ENCODE measurements at regions not wholly inside any gene's neighbourhood (a gene's known extent, or its start where the extent isn't known, plus 50 kb on each side); places are given as distances from the start of the nearest gene placed in this dataset.

- DNase-seq = no peak
Measured at GRCh38 chr2:156647377-156648010, 211.3 kb downstream of the GPD2 start.

GRCh38 chr2:156648522-156648921, 212.3 kb downstream of the GPD2 start:
- DNase-seq = no peak

DNA sequence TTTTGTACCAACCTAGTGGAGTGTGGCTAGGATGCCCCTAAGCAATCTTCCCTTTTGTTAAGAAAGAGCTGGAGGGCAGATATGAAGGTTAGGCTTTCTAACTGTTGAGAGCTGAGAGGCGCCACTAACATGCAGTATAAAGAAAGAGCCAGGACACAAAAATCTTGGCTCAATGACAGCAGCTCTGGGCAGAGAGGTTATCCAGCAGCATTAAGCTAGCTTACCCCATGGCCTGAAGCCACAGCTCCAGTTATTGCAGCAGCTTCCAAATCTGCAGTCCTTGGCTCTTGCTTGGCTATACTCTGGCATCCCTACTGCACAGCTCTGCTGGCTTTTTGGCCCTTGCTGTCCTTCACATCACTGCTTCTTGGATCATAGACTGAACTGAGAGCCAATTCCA, 213.4 kb downstream of the GPD2 start:
- no peak for DNase-seq

GRCh38 chr2:156652691-156653090, 216.5 kb downstream of the GPD2 start:
- DNase-seq = no peak

DNA sequence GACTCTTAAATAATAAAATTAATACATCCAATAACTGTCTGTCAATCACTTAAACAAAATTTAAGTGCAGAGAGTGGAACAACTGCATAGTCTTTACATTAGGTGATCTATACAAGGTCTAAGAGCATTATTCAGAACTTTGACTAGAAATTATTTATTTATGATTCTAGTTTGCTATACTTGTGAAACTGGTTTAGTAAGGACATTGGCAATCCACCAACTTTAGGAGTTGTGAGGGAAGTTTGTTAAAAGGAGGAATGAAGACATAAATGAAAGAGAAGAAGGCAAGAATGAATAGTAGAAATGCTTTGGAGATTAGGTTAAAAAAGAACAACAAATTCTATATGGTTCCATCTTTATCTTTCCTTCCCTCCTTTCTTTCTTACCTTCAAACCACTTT, 217.5 kb downstream of the GPD2 start:
- DNase-seq = no peak

- DNase-seq = no peak
Measured at GRCh38 chr2:156657809-156658208, 221.6 kb downstream of the GPD2 start.

DNA sequence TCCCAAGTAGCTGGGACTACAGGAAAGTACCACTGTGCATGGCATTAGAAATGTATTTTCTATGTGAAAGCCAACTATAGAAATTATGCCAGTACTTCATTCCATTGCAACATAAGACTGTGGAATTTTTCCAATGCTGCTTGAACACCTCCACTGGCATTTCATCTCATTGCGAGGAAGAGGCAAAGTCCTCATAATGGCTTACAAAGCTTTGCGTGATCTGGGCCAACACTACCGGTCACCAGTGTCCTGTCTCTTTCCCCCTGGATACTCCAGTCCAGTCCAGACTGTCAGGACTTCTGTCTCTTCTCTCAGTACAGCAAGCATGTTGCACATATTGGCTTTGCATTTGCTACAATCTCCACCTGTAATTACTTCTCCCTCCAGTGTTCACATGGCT, 223.5 kb downstream of the GPD2 start:
- DNase-seq = no peak

- DNase-seq = no peak
Measured at GRCh38 chr2:156663757-156664409, 227.7 kb downstream of the GPD2 start.

GRCh38 chr2:156666130-156666785, 230.1 kb downstream of the GPD2 start:
- no peak for DNase-seq

GRCh38 chr2:156670104-156670503, 233.9 kb downstream of the GPD2 start:
- DNase-seq = no peak

- no peak for DNase-seq
Measured at GRCh38 chr2:156671706-156672361, 235.7 kb downstream of the GPD2 start.

GRCh38 chr2:156672556-156673332, 236.6 kb downstream of the GPD2 start:
- DNase-seq = no peak

GRCh38 chr2:156673333-156673615, 237.1 kb downstream of the GPD2 start:
- no peak for DNase-seq

DNA sequence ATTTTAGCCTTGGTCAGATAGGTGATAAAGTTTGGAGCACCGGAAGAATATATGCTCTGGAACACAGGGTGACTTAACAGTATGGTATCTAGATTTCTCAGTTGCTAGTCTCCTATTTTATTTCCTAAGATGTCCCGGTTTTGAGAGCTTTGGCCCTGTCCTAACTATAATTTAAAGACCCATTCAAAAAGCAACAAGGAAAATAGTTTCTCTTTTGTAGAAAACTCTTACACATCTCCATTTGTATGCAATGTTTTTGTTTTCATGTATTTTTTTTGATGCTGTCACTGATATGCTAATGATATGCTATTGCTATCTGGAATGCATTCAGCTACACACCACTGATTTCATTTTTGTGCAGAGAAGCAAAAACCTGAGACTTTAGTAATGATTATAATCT, 237.8 kb downstream of the GPD2 start:
- no peak for DNase-seq

GRCh38 chr2:156675896-156676295, 239.7 kb downstream of the GPD2 start:
- no peak for DNase-seq

GRCh38 chr2:156679820-156680219, 243.6 kb downstream of the GPD2 start:
- DNase-seq = no peak

GRCh38 chr2:156680266-156680665, 244.1 kb downstream of the GPD2 start:
- DNase-seq = no peak

- DNase-seq = no peak
Measured at GRCh38 chr2:156687126-156687525, 250.9 kb downstream of the GPD2 start.

DNA sequence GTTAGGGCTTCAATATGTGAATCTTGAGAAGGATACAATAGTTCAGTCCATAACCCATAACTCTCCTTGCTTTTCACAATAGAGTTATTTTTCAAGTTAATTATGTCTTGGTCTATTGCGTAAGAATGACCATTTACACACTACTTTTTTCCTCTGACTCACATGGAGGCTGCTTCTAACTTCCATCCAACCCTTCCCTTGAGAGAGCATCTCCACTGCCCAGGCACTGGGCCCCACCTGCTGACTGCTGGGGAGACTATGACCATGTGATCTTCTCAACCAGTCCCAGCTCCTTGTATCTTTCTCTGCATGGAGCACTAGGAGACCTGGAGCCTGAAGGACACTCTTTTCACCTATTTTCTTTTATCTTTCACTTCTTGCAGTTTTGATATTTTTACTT, 251.5 kb downstream of the GPD2 start:
- no peak for DNase-seq

DNA sequence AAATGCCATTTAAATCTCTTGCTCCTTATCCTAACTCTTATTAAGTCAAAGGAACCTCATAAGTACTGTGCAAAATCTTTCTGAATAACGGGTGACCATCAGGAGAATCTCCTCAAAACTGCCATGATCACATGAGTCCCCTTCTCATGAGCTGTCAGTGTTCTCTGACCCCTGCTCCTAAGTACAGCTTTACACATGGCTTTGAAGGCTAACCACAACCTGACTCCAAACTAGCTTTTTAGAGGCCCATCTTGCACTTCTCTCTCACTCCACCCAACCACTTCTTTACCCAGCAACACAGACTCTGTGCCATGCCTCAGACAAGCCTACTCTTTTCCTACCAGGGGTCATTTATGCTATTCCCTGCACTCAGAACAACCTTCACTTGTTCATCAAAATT, 253.8 kb downstream of the GPD2 start:
- no peak for DNase-seq

- no peak for DNase-seq
Measured at GRCh38 chr2:156691014-156691413, 254.8 kb downstream of the GPD2 start.

GRCh38 chr2:156695020-156695419, 258.8 kb downstream of the GPD2 start:
- no peak for DNase-seq

DNA sequence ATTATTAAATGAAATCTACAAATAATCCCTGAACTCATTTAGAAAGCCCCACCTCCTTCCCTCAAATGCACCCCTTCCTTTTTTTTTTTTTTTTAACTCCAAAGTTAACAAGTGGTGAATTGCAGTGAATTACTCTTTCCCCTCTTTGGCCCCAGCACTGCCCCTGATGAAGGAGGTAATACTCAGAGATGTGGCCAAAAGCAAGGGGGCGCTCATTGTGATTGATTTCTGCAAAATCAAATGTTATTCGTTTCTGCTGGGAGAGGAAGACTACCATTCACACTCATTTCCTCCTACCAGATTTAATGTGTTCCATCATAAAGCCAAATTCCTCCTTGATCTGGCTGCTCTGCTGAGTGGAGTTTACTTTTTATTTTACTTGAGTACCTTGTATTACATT, 259.4 kb downstream of the GPD2 start:
- DNase-seq = no peak
